ENCODE measurements at regions not wholly inside any gene's neighbourhood (a gene's known extent, or its start where the extent isn't known, plus 50 kb on each side); places are given as distances from the start of the nearest gene placed in this dataset.

- no peak overlapping the region for H3K4me3 ChIP-seq (ENCODE audit: low read depth, low read length)
- TF ChIP-seq, protein P1, sequence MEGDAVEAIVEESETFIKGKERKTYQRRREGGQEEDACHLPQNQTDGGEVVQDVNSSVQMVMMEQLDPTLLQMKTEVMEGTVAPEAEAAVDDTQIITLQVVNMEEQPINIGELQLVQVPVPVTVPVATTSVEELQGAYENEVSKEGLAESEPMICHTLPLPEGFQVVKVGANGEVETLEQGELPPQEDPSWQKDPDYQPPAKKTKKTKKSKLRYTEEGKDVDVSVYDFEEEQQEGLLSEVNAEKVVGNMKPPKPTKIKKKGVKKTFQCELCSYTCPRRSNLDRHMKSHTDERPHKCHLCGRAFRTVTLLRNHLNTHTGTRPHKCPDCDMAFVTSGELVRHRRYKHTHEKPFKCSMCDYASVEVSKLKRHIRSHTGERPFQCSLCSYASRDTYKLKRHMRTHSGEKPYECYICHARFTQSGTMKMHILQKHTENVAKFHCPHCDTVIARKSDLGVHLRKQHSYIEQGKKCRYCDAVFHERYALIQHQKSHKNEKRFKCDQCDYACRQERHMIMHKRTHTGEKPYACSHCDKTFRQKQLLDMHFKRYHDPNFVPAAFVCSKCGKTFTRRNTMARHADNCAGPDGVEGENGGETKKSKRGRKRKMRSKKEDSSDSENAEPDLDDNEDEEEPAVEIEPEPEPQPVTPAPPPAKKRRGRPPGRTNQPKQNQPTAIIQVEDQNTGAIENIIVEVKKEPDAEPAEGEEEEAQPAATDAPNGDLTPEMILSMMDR (conservative IDR thresholded peaks at IDR 0.05; ENCODE audit: low read depth, low read length): no peak
These were observed 746.7 kb upstream of the USP15 start for GRCh38 chr12:61513499-61513898.

GRCh38 chr12:61514016-61514415 is 746.2 kb upstream of the USP15 start:
- no peak for DNase-seq (ENCODE audit: low read depth)
- H3K4me3 ChIP-seq (ENCODE audit: low read depth, low read length): no peak overlapping the region
- TF ChIP-seq, protein P1 (conservative IDR thresholded peaks at IDR 0.05; ENCODE audit: low read depth, low read length): no peak

More at GRCh38 chr12:61513499-61513898, 746.7 kb upstream of the USP15 start:
- DNase-seq (ENCODE audit: low read depth): no peak

- no peak overlapping the region for H3K4me3 ChIP-seq (ENCODE audit: low read depth, low read length)
- no peak for DNase-seq (ENCODE audit: low read depth)
- TF ChIP-seq, protein P1 (conservative IDR thresholded peaks at IDR 0.05; ENCODE audit: low read depth, low read length): no peak
These were observed 738.9 kb upstream of the USP15 start for GRCh38 chr12:61521258-61521657.

- no peak overlapping the region for H3K4me3 ChIP-seq (ENCODE audit: low read depth, low read length)
- TF ChIP-seq, protein P1 (conservative IDR thresholded peaks at IDR 0.05; ENCODE audit: low read depth, low read length): no peak
- DNase-seq (ENCODE audit: low read depth): no peak
These were observed 736.8 kb upstream of the USP15 start for GRCh38 chr12:61523276-61523992.

DNA sequence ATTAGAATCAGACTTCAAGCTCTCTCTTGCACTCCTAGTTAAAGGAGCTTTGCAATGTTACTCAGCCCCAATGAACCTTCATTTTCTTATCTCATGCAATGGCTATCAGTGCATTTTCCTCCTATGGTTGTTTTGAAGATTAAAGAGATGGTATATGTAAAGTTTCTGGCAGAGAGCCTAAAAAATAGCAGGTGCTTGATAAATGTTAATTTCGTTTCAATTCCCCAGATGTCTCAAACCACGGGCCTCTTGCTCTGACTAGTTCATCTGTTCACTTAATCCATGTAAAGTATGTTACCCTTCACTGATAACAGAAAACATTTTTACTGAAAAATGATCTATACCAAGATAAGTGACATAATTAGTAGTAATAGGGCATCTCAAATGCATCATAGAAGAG is 735.4 kb upstream of the USP15 start:
- DNase-seq (ENCODE audit: low read depth): no peak
- TF ChIP-seq, protein P1 (conservative IDR thresholded peaks at IDR 0.05; ENCODE audit: low read depth, low read length): no peak
- H3K4me3 ChIP-seq (ENCODE audit: low read depth, low read length): no peak overlapping the region

DNA sequence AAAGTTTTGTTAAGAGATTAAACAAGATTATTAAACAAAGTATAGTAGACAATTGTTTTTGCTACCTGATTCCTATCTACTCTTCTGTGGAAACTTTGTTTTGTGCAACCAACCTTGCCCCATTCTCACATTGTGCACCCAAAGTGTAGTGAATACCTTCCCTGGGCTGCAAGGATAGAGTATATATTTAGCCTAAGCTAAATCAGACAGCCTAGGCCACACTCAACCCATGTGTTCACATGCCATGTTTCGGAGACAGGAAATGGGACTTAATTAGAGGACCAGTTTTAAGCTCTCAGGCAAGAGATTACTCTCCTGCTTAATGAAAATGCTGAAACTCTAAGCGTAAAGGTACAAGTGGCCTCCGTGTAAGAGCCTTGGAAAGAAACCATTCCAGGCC is 734.9 kb upstream of the USP15 start:
- TF ChIP-seq, protein P1 (conservative IDR thresholded peaks at IDR 0.05; ENCODE audit: low read depth, low read length): no peak
- no peak overlapping the region for H3K4me3 ChIP-seq (ENCODE audit: low read depth, low read length)
- no peak for DNase-seq (ENCODE audit: low read depth)

DNA sequence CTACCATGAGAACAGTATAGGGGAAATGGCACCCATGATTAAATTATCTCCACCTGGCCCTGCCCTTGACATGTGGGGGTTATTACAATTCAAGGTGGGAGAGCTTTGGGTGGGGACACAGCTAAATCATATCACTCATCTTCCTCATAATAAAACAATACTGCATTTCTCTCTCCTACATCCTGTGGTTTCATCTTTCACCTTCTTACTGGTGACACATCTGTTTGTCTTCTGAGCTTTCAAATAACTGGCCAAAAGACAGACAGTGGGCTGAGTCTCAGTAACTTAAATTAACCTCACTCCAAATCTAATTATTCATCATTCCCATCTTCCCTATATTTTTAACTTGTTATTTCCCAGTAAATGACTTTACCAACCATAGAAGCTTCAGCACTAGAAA is 729.7 kb upstream of the USP15 start:
- H3K4me3 ChIP-seq (ENCODE audit: low read depth, low read length): no peak overlapping the region
- TF ChIP-seq, protein P1 (conservative IDR thresholded peaks at IDR 0.05; ENCODE audit: low read depth, low read length): no peak
- DNase-seq (ENCODE audit: low read depth): no peak

All from epithelial cell of proximal tubule (primary cell).